Neural cell (in vitro differentiated cells): ENCODE measurements at regions not wholly inside any gene's neighbourhood (a gene's known extent, or its start where the extent isn't known, plus 50 kb on each side); places are given as distances from the start of the nearest gene placed in this dataset.

Experiments
- H2AFZ ChIP-seq: fragments of 200-600, 300-800 bp; sonication (generic), shearing (Covaris generic); 2 replicates; pipeline ENCODE4 v1.6.0; 2014; ENCODE audit warnings: low read depth, mild to moderate bottlenecking, antibody characterized with exemption, low read length, moderate library complexity
- H3F3A ChIP-seq: fragments of 200-600 bp; shearing (Covaris generic); 2 replicates; pipeline ENCODE4 v1.6.1; 2016; ENCODE audit warnings: mild to moderate bottlenecking, moderate library complexity, mixed read lengths, antibody characterized with exemption, low read length; ENCODE audit not compliant: insufficient read depth, poor library complexity, severe bottlenecking
- H3K27ac ChIP-seq: fragments of 200-600, 300-800 bp; sonication (generic), shearing (Covaris generic); 2 replicates; pipeline ENCODE4 v1.5.1; 2014; ENCODE audit warnings: mild to moderate bottlenecking, low read length, moderate library complexity
- H3K27me3 ChIP-seq: fragments of 300-800, 200-600 bp; sonication (generic), shearing (Covaris generic); 2 replicates; pipeline ENCODE4 v1.6.0; 2014; ENCODE audit warnings: mild to moderate bottlenecking, low read depth, low read length, moderate library complexity; ENCODE audit not compliant: insufficient read depth
- H3K36me3 ChIP-seq: fragments of 300-800, 200-600 bp; sonication (generic), shearing (Covaris generic); 2 replicates; pipeline ENCODE4 v1.5.1; 2014; ENCODE audit warnings: mild to moderate bottlenecking, antibody characterized with exemption, low read length, moderate library complexity; ENCODE audit not compliant: insufficient read depth
- H3K4me2 ChIP-seq: fragments of 300-800, 200-600 bp; sonication (generic), shearing (Covaris generic); 2 replicates; pipeline ENCODE4 v1.6.0; 2014; ENCODE audit warnings: mild to moderate bottlenecking, low read length
- H3K4me3 ChIP-seq: fragments of 300-800, 200-600 bp; sonication (generic), shearing (Covaris generic); 2 replicates; pipeline ENCODE4 v1.5.1; 2014; ENCODE audit warnings: mild to moderate bottlenecking, low read length, moderate library complexity
- H3K79me2 ChIP-seq: fragments of 200-600 bp; shearing (Covaris generic); replicated peaks from 2 replicates; pipeline ENCODE4 v1.6.0; 2014; ENCODE audit warnings: mild to moderate bottlenecking, low read length, moderate library complexity; ENCODE audit not compliant: insufficient read depth
- H3K9ac ChIP-seq: fragments of 300-800, 200-600 bp; sonication (generic), shearing (Covaris generic); 2 replicates; pipeline ENCODE4 v1.6.1; 2016; ENCODE audit warnings: mild to moderate bottlenecking, low read length, mixed read lengths
- H3K9me2 ChIP-seq: fragments of 200-600 bp; shearing (Covaris generic); 2 replicates; pipeline ENCODE4 v1.6.1; 2016; ENCODE audit warnings: mild to moderate bottlenecking, low read length, mixed read lengths; ENCODE audit not compliant: insufficient read depth
- H3K9me3 ChIP-seq: fragments of 200-600, 300-800 bp; sonication (generic), shearing (Covaris generic); 2 replicates; pipeline ENCODE4 v1.6.1; 2016; ENCODE audit warnings: mild to moderate bottlenecking, mixed run types, low read length, moderate library complexity, mixed read lengths
- H4K20me1 ChIP-seq: fragments of 200-600 bp; shearing (Covaris generic); 2 replicates; pipeline ENCODE4 v1.6.1; 2016; ENCODE audit warnings: mild to moderate bottlenecking, mixed run types; ENCODE audit not compliant: insufficient read depth
- EP300 ChIP-seq: fragments of 450-650 bp; conservative IDR thresholded peaks from 2 replicates; pipeline ENCODE4 v1.6.1; 2014; ENCODE audit warnings: antibody characterized with exemption, mild to moderate bottlenecking, moderate library complexity; ENCODE audit not compliant: poor library complexity, severe bottlenecking
- EZH2 ChIP-seq: fragments of 200-600, 300-800 bp; shearing (Covaris generic), sonication (generic); IDR thresholded peaks from 2 replicates; pipeline ENCODE4 v1.6.1; 2014; ENCODE audit warnings: antibody characterized with exemption, low read length, borderline replicate concordance, mild to moderate bottlenecking; ENCODE audit not compliant: insufficient read depth, poor library complexity, severe bottlenecking
- MXI1 ChIP-seq: fragments of 450-650 bp; conservative IDR thresholded peaks from 2 replicates; pipeline ENCODE4 v1.6.1; 2014; ENCODE audit warnings: antibody characterized with exemption, mild to moderate bottlenecking; ENCODE audit not compliant: poor library complexity, severe bottlenecking
- POLR2AphosphoS5 ChIP-seq: IDR thresholded peaks from 2 replicates; pipeline ENCODE4 v1.6.1; 2012
- RAD21 ChIP-seq: fragments of 450-650 bp; conservative IDR thresholded peaks from 2 replicates; pipeline ENCODE4 v1.6.1; 2014; ENCODE audit warnings: antibody characterized with exemption, mild to moderate bottlenecking, moderate library complexity
- SMC3 ChIP-seq: fragments of 450-650 bp; conservative IDR thresholded peaks from 2 replicates; pipeline ENCODE4 v1.6.1; 2014; ENCODE audit warnings: antibody characterized with exemption, mild to moderate bottlenecking, moderate library complexity; ENCODE audit not compliant: poor library complexity
- TAF1 ChIP-seq: IDR thresholded peaks from 2 replicates; pipeline ENCODE4 v1.6.1; 2012; ENCODE audit warnings: low read depth
- TF ChIP-seq, protein P1 (sequence below): IDR thresholded peaks from 2 replicates; pipeline ENCODE4 v1.6.1; 2012; ENCODE audit warnings: borderline replicate concordance
- TF ChIP-seq, protein P2 (sequence below): fragments of 450-650 bp; IDR thresholded peaks from 2 replicates; pipeline ENCODE4 v1.5.1; 2014; ENCODE audit warnings: antibody characterized with exemption, mild to moderate bottlenecking, moderate library complexity; ENCODE audit not compliant: poor library complexity, severe bottlenecking

DNA sequence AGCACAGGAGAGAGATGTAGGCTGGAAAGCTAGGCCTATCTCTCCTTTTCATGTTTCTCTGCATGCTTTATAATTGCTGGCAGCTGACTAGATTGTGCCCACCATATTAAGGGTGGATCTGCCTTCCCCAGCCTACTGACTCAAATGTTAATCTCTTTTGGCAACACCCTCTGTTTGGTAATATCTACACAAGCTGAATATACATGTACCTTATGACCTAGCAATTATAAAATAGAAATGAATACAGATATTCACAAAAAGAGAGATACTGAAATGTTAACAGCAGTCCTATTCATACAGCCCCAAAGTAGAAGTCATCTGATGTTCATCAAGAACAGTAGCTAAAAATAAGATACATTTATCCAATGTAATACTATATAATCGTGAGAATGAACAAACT is 429.6 kb downstream of the EPM2A start:
- Histone ChIP-seq H3K4me3 (no peak overlapping the region), H3K27me3 (no peaks in the 10 kb centered on the region), H4K20me1 (no peaks in the 10 kb centered on the region), H3K9ac (no peak overlapping the region), H3K4me2 (no peak overlapping the region), H3K79me2 (no peaks in the 10 kb centered on the region), H2AFZ (no peak overlapping the region), H3K9me2 (no peaks in the 10 kb centered on the region), H3F3A (no peaks in the 10 kb centered on the region), H3K9me3 (no peaks in the 10 kb centered on the region), H3K36me3 (no peaks in the 10 kb centered on the region), H3K27ac (no peak overlapping the region)
- TF ChIP-seq SMC3 (no peak), POLR2AphosphoS5 (no peak), RAD21 (no peak), TAF1 (no peak), MXI1 (no peak), EP300 (no peak), EZH2 (no peak)
- TF ChIP-seq, protein P1, sequence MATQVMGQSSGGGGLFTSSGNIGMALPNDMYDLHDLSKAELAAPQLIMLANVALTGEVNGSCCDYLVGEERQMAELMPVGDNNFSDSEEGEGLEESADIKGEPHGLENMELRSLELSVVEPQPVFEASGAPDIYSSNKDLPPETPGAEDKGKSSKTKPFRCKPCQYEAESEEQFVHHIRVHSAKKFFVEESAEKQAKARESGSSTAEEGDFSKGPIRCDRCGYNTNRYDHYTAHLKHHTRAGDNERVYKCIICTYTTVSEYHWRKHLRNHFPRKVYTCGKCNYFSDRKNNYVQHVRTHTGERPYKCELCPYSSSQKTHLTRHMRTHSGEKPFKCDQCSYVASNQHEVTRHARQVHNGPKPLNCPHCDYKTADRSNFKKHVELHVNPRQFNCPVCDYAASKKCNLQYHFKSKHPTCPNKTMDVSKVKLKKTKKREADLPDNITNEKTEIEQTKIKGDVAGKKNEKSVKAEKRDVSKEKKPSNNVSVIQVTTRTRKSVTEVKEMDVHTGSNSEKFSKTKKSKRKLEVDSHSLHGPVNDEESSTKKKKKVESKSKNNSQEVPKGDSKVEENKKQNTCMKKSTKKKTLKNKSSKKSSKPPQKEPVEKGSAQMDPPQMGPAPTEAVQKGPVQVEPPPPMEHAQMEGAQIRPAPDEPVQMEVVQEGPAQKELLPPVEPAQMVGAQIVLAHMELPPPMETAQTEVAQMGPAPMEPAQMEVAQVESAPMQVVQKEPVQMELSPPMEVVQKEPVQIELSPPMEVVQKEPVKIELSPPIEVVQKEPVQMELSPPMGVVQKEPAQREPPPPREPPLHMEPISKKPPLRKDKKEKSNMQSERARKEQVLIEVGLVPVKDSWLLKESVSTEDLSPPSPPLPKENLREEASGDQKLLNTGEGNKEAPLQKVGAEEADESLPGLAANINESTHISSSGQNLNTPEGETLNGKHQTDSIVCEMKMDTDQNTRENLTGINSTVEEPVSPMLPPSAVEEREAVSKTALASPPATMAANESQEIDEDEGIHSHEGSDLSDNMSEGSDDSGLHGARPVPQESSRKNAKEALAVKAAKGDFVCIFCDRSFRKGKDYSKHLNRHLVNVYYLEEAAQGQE, result no peak
- TF ChIP-seq, protein P2, sequence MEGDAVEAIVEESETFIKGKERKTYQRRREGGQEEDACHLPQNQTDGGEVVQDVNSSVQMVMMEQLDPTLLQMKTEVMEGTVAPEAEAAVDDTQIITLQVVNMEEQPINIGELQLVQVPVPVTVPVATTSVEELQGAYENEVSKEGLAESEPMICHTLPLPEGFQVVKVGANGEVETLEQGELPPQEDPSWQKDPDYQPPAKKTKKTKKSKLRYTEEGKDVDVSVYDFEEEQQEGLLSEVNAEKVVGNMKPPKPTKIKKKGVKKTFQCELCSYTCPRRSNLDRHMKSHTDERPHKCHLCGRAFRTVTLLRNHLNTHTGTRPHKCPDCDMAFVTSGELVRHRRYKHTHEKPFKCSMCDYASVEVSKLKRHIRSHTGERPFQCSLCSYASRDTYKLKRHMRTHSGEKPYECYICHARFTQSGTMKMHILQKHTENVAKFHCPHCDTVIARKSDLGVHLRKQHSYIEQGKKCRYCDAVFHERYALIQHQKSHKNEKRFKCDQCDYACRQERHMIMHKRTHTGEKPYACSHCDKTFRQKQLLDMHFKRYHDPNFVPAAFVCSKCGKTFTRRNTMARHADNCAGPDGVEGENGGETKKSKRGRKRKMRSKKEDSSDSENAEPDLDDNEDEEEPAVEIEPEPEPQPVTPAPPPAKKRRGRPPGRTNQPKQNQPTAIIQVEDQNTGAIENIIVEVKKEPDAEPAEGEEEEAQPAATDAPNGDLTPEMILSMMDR, result no peak

DNA sequence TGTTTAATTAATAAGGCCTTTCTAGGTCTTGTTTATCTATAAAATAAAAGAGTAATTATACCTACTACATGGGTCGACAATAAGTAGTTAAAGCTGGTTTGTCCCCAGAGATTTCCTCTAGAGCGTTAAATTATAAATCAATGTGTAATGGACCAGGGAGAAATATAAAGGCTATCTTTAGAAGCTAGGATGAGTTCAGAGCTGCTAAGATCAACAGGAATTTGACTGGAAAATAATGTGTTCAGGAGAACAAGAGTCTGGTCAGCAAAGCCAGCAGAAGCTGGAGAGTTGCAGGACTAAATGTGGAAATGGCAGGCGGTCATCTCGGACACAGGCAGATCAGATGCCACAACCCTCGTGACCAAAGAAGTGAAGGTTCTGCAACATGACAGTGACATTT is 428.8 kb downstream of the EPM2A start:
- Histone ChIP-seq H3K4me3 (no peak overlapping the region), H3K79me2 (no peaks in the 10 kb centered on the region), H3K27me3 (no peaks in the 10 kb centered on the region), H4K20me1 (no peaks in the 10 kb centered on the region), H3K9me2 (no peaks in the 10 kb centered on the region), H2AFZ (no peak overlapping the region), H3F3A (no peaks in the 10 kb centered on the region), H3K27ac (no peak overlapping the region), H3K36me3 (no peaks in the 10 kb centered on the region), H3K9ac (no peak overlapping the region), H3K4me2 (no peak overlapping the region), H3K9me3 (no peaks in the 10 kb centered on the region)
- TF ChIP-seq RAD21, result no peak
- TF ChIP-seq MXI1, result no peak
